Activated T-cell treated with anti-CD3 and anti-CD28 coated beads, Interleukin-2, amount 50 U/mL, for 24 hours (primary cell): ENCODE measurements at regions not wholly inside any gene's neighbourhood (a gene's known extent, or its start where the extent isn't known, plus 50 kb on each side); places are given as distances from the start of the nearest gene placed in this dataset.

Experiments
- DNase-seq: peaks from one replicate; pipeline ENCODE4 v3.0.0-alpha.2; 2020
- H3K27ac Mint-ChIP-seq: 2 replicates; pipeline ENCODE4 v1.8.0; 2020; ENCODE audit warnings: mild to moderate bottlenecking, mixed read lengths
- H3K27me3 Mint-ChIP-seq: 2 replicates; pipeline ENCODE4 v1.8.0; 2020; ENCODE audit warnings: mixed read lengths
- H3K36me3 Mint-ChIP-seq: 2 replicates; pipeline ENCODE4 v1.8.0; 2020; ENCODE audit warnings: low read depth, mixed read lengths
- H3K4me1 Mint-ChIP-seq: 2 replicates; pipeline ENCODE4 v1.8.0; 2020; ENCODE audit warnings: low read depth, mixed read lengths
- H3K4me3 Mint-ChIP-seq: 2 replicates; pipeline ENCODE4 v1.8.0; 2020; ENCODE audit warnings: mild to moderate bottlenecking, moderate library complexity, mixed read lengths
- H3K9me3 Mint-ChIP-seq: 2 replicates; pipeline ENCODE4 v1.8.0; 2020; ENCODE audit warnings: mixed read lengths

GRCh38 chr1:105891308-105891707, 1165.2 kb upstream of the PRMT6 start:
- DNase-seq = no peak
- no peaks in the 10 kb centered on the region for H3K27me3 Mint-ChIP-seq
- no peaks in the 10 kb centered on the region for H3K4me1 Mint-ChIP-seq
- no peaks in the 10 kb centered on the region for H3K36me3 Mint-ChIP-seq
- no peak overlapping the region for H3K27ac Mint-ChIP-seq
- H3K9me3 Mint-ChIP-seq = peaks cover 22% of the 10 kb centered on the region
- no peak overlapping the region for H3K4me3 Mint-ChIP-seq

DNA sequence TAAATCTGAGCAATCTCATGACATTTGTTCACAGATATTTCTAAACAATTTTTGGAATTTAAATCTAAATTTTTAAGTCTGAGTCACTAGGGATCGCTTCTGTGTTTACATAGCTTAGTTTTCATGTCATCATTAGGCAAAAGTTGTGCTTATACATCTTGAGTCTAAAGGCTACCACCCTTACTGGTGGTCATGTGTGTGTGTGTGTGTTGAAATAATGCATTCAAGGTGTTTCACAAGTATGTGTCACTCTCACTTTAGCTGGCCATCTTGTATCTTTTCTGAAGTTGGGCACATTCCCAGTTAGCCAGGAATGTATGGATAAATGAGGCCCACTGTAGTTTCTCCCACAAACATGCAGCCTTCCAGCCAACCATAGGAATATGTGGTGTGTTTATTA, 1162.5 kb upstream of the PRMT6 start:
- no peak for DNase-seq
- Mint-ChIP-seq H3K27ac (no peak overlapping the region), H3K9me3 (peaks cover 28% of the 10 kb centered on the region), H3K4me3 (no peak overlapping the region), H3K27me3 (no peaks in the 10 kb centered on the region), H3K4me1 (no peaks in the 10 kb centered on the region), H3K36me3 (no peaks in the 10 kb centered on the region)

DNA sequence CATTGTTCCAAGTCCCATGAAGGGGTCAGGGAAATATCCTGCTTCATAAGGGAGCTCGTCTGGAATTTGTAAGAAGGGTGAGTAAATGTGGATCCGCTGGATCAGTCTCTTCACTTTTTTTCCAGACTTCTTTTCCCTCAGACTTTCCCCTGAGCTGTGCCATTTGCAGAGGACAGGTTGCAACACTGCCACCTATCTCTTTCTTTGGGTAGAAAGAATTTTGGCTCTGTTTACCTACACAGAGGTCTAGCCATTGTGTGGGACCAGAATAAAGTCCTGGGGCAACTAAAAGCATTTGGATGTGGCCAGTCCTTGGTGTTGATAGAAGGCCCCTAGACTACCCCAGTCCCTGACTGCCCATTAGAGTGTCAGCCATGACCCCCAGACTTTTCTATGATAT, 1146.7 kb upstream of the PRMT6 start:
- Mint-ChIP-seq H3K27ac (no peak overlapping the region), H3K27me3 (no peaks in the 10 kb centered on the region)
- DNase-seq = no peak

DNA sequence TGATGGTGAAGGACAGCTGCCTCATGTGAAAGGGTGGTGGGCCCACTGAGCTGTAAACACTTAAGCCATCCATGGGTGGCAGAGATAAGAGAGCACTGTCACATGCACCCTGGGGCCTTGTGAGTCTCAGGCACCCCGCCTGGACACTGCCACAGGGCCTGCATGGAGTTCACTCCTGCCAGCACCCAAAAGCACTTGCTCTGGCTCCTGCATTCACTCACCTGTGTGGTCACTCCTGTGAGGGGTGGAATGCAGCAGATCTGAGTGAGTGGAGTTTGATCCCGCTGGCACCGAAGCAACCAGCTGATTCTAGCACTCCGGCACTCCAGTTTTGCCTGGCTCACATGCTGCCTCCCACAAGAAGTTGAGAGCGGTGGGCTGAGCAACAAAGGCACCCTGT, 1142.1 kb upstream of the PRMT6 start:
- Mint-ChIP-seq H3K4me1 (no peaks in the 10 kb centered on the region), H3K36me3 (no peaks in the 10 kb centered on the region), H3K27ac (no peak overlapping the region), H3K27me3 (no peaks in the 10 kb centered on the region), H3K9me3 (peaks cover 4% of the 10 kb centered on the region), H3K4me3 (no peak overlapping the region)
- no peak for DNase-seq

More for the DNA sequence above, 1146.7 kb upstream of the PRMT6 start:
- Mint-ChIP-seq H3K36me3 (no peaks in the 10 kb centered on the region), H3K4me1 (no peaks in the 10 kb centered on the region), H3K4me3 (no peak overlapping the region), H3K9me3 (peaks cover 8% of the 10 kb centered on the region)

GRCh38 chr1:105934806-105935205, 1121.7 kb upstream of the PRMT6 start:
- H3K27ac Mint-ChIP-seq = no peak overlapping the region
- peaks cover 14% of the 10 kb centered on the region for H3K9me3 Mint-ChIP-seq
- no peaks in the 10 kb centered on the region for H3K27me3 Mint-ChIP-seq
- H3K36me3 Mint-ChIP-seq = no peaks in the 10 kb centered on the region
- H3K4me1 Mint-ChIP-seq = no peaks in the 10 kb centered on the region
- H3K4me3 Mint-ChIP-seq = no peak overlapping the region
- DNase-seq = no peak

- H3K27ac Mint-ChIP-seq = no peak overlapping the region
- DNase-seq = no peak
- peaks cover 18% of the 10 kb centered on the region for H3K9me3 Mint-ChIP-seq
Observed at GRCh38 chr1:105964879-105965278, 1091.6 kb upstream of the PRMT6 start.

GRCh38 chr1:105997516-105997915, 1059.0 kb upstream of the PRMT6 start:
- no peak overlapping the region for H3K4me3 Mint-ChIP-seq
- no peaks in the 10 kb centered on the region for H3K4me1 Mint-ChIP-seq
- no peak overlapping the region for H3K27ac Mint-ChIP-seq
- peaks cover 24% of the 10 kb centered on the region for H3K9me3 Mint-ChIP-seq
- no peaks in the 10 kb centered on the region for H3K36me3 Mint-ChIP-seq
- no peak for DNase-seq
- no peaks in the 10 kb centered on the region for H3K27me3 Mint-ChIP-seq

More at GRCh38 chr1:105964879-105965278, 1091.6 kb upstream of the PRMT6 start:
- H3K4me3 Mint-ChIP-seq = no peak overlapping the region
- no peaks in the 10 kb centered on the region for H3K36me3 Mint-ChIP-seq
- no peaks in the 10 kb centered on the region for H3K4me1 Mint-ChIP-seq
- no peaks in the 10 kb centered on the region for H3K27me3 Mint-ChIP-seq

- Mint-ChIP-seq H3K9me3 (peaks cover 5% of the 10 kb centered on the region), H3K4me1 (no peaks in the 10 kb centered on the region), H3K4me3 (no peak overlapping the region), H3K27me3 (no peaks in the 10 kb centered on the region), H3K36me3 (no peaks in the 10 kb centered on the region), H3K27ac (no peak overlapping the region)
- DNase-seq = no peak
Observed at GRCh38 chr1:106022312-106022902, 1034.1 kb upstream of the PRMT6 start.

DNA sequence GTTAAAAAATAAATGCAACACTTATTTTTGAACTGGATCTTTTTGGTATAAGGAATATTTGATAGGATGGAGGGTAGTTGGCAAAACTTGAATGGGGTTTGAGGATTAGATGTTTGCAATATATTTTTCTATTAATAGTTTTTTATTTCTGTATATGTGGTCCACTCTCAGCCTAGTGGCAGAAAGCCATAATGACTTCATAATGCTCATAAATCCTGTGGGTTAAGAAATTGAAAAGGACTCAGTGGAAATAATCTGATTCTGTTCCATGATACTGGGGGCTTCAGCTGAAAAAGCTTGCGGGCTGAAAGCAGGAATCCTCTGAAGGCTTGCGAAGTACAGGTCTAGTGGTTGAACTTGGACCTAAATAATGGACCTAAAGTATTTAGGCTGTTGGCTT, 1028.6 kb upstream of the PRMT6 start:
- Mint-ChIP-seq H3K9me3 (peaks cover 8% of the 10 kb centered on the region), H3K27me3 (no peaks in the 10 kb centered on the region)

GRCh38 chr1:106037526-106037925, 1018.9 kb upstream of the PRMT6 start:
- Mint-ChIP-seq H3K4me1 (no peaks in the 10 kb centered on the region), H3K4me3 (no peak overlapping the region), H3K36me3 (no peaks in the 10 kb centered on the region)

More for the DNA sequence above, 1028.6 kb upstream of the PRMT6 start:
- no peak overlapping the region for H3K4me3 Mint-ChIP-seq
- no peak for DNase-seq
- H3K4me1 Mint-ChIP-seq = no peaks in the 10 kb centered on the region
- no peak overlapping the region for H3K27ac Mint-ChIP-seq
- no peaks in the 10 kb centered on the region for H3K36me3 Mint-ChIP-seq

DNA sequence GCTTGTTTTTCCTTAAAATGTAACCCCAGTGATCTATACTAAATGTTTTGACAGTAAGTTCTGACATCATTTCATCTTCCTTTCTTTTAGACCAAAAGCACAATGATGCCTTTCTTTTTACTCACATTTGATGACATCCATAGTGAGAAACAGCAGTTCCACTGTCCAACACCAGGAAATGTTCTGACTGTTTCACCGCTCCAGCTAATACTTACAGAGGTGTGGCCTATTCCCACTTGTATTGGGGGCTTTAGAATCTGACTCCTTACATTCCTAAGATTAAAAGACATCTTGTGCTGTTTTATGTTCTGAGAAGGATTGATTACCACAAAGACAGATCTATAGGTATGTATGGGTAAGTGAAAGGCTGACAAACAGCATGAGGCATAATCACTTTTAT, 1018.2 kb upstream of the PRMT6 start:
- no peak for DNase-seq
- peaks cover 44% of the 10 kb centered on the region for H3K9me3 Mint-ChIP-seq
- H3K4me1 Mint-ChIP-seq = no peaks in the 10 kb centered on the region
- no peak overlapping the region for H3K27ac Mint-ChIP-seq
- H3K36me3 Mint-ChIP-seq = no peaks in the 10 kb centered on the region
- no peak overlapping the region for H3K4me3 Mint-ChIP-seq
- no peaks in the 10 kb centered on the region for H3K27me3 Mint-ChIP-seq

More at GRCh38 chr1:106037526-106037925, 1018.9 kb upstream of the PRMT6 start:
- H3K27me3 Mint-ChIP-seq = no peaks in the 10 kb centered on the region
- peaks cover 42% of the 10 kb centered on the region for H3K9me3 Mint-ChIP-seq
- no peak for DNase-seq
- H3K27ac Mint-ChIP-seq = no peak overlapping the region

GRCh38 chr1:106043971-106044370, 1012.5 kb upstream of the PRMT6 start:
- no peaks in the 10 kb centered on the region for H3K36me3 Mint-ChIP-seq
- H3K4me1 Mint-ChIP-seq = no peaks in the 10 kb centered on the region
- peaks cover 43% of the 10 kb centered on the region for H3K9me3 Mint-ChIP-seq
- no peak overlapping the region for H3K4me3 Mint-ChIP-seq
- no peak overlapping the region for H3K27ac Mint-ChIP-seq
- no peaks in the 10 kb centered on the region for H3K27me3 Mint-ChIP-seq
- DNase-seq = no peak

DNA sequence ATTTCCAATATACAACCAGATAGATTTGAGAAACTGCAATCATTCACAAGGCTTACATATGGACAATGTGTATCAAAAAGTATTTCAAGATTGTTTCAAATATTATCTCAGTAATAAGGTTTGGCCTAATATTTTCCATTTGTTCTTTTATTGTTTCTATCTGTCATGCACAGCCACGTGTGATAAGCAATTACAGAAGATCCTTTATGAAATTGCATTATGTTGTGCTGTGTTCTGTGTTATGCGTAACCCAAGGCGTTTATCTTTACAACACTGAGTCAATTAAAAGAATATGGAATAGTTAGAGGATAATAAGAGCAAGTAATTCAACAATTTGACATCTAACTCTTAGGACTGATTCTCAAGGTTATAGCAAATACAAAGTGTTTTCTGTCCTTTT, 1009.3 kb upstream of the PRMT6 start:
- Mint-ChIP-seq H3K4me1 (no peaks in the 10 kb centered on the region), H3K9me3 (peaks cover 33% of the 10 kb centered on the region), H3K4me3 (no peak overlapping the region), H3K27ac (no peak overlapping the region), H3K36me3 (no peaks in the 10 kb centered on the region), H3K27me3 (no peaks in the 10 kb centered on the region)
- no peak for DNase-seq

- Mint-ChIP-seq H3K4me1 (no peaks in the 10 kb centered on the region), H3K36me3 (no peaks in the 10 kb centered on the region), H3K4me3 (no peak overlapping the region), H3K27ac (no peak overlapping the region), H3K9me3 (peaks cover 30% of the 10 kb centered on the region), H3K27me3 (no peaks in the 10 kb centered on the region)
- no peak for DNase-seq
Observed at GRCh38 chr1:106049595-106049994, 1006.9 kb upstream of the PRMT6 start.

DNA sequence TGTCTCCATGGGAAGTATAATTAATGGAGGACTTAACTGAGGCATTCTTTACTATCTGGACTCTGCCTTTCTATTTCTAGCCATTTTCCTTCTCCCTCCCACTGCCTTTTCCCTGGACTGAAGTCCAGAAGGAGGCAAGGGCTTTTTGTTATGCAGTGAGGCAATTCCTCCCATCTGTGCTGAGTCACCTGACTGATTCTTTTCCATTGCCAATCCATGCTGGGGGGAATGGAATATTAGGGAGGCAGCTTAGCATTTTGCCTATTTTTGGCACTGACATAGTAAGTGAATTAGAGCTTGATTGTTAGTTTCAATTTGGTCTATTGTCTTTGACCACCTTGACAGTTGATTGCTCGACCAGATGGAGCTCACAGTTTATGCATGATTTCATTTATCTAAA, 1000.6 kb upstream of the PRMT6 start:
- Mint-ChIP-seq H3K27me3 (no peaks in the 10 kb centered on the region), H3K4me3 (no peak overlapping the region), H3K4me1 (no peaks in the 10 kb centered on the region), H3K27ac (no peak overlapping the region), H3K36me3 (no peaks in the 10 kb centered on the region), H3K9me3 (peaks cover 20% of the 10 kb centered on the region)
- DNase-seq = no peak
